K562 (cell line): ENCODE measurements at regions not wholly inside any gene's neighbourhood (a gene's known extent, or its start where the extent isn't known, plus 50 kb on each side); places are given as distances from the start of the nearest gene placed in this dataset.

Experiments
- ATAC-seq: fragments of 200-7000 bp; cut with Tn5 transposase; 3 replicates; pipeline ENCODE4 v1.9.1; 2020; ENCODE audit warnings: moderate library complexity
- BruUV-seq: library from RNA; stranded (reverse); fragments of 400-500 nt; replicated peaks from 2 replicates; lab custom pipeline; 2021; lab: Mats Ljungman, UMichigan
- CTCF ChIA-PET: fragments of 300-600 bp; formaldehyde crosslinking; extraction: SDS; loops from one replicate; lab custom pipeline; 2021; ENCODE audit warnings: low intra/inter-chr PET ratio; lab: Yijun Ruan, JAX
- POLR2A ChIA-PET: fragments of 300-600, 350-650 bp; sonication (Branson Sonifier 250); formaldehyde crosslinking; extraction: SDS; loops from one replicate; lab custom pipeline; 2021; ENCODE audit warnings: antibody characterized with exemption, inconsistent platforms; lab: Yijun Ruan, JAX
- DNase-seq, 4 experiments: peaks; one replicate each; pipeline versions ENCODE4 v3.0.0 to v3.0.0-alpha.2; 2011 to 2018; ENCODE audit warnings: low spot score in 3 of 4, mixed read lengths in 3 of 4; ENCODE audit errors: extremely low read depth in 1 of 4
- FAIRE-seq: peaks from 2 replicates; lab custom pipeline; 2011; peaks lifted over from hg19 to GRCh38; lab: Jason Lieb, UNC
- H2AFZ ChIP-seq: 2 replicates; pipeline ENCODE4 v1.6.0; 2011; ENCODE audit warnings: low read depth, low read length, control low read depth, inconsistent platforms
- H3K27ac ChIP-seq: fragments of 200-600 bp; 3 replicates; pipeline ENCODE4 v1.8.0; 2011; ENCODE audit warnings: low read depth, mild to moderate bottlenecking, control low read depth, inconsistent platforms, low read length, moderate library complexity, mixed read lengths; ENCODE audit errors: extremely low read depth
- H3K27me3 ChIP-seq, 2 experiments: fragments of 300-600 bp in 1 of 2; 2 replicates in 1 of 2; 3 replicates in 1 of 2; pipeline versions ENCODE4 v1.6.0 to v1.8.0; 2011; ENCODE audit warnings: inconsistent platforms in 2 of 2, low read length in 2 of 2, mild to moderate bottlenecking in 1 of 2, mixed read lengths in 1 of 2, moderate library complexity in 1 of 2; ENCODE audit not compliant: control insufficient read depth in 2 of 2, insufficient read depth in 2 of 2
- H3K36me3 ChIP-seq: fragments of 300-600 bp; 3 replicates; pipeline ENCODE4 v1.8.0; 2011; ENCODE audit warnings: mild to moderate bottlenecking, low read length, inconsistent platforms; ENCODE audit not compliant: control insufficient read depth, insufficient read depth
- H3K4me1 ChIP-seq, 2 experiments: fragments of 200-600 bp in 1 of 2; replicated peaks in 1 of 2; 2 replicates in 1 of 2; 3 replicates in 1 of 2; pipeline versions ENCODE4 v1.5.1 to v1.8.0; 2011; ENCODE audit warnings: inconsistent platforms in 2 of 2, low read length in 2 of 2, mild to moderate bottlenecking in 1 of 2, mixed read lengths in 1 of 2, moderate library complexity in 1 of 2; ENCODE audit not compliant: control insufficient read depth in 2 of 2, insufficient read depth in 2 of 2
- H3K4me2 ChIP-seq: 2 replicates; pipeline ENCODE4 v1.6.1; 2011; ENCODE audit warnings: low read length, control low read depth, inconsistent platforms, mixed read lengths; ENCODE audit not compliant: insufficient read depth
- H3K4me3 ChIP-seq: fragments of 200-600 bp; sonication (generic), shearing (Covaris generic); 2 replicates; pipeline ENCODE4 v1.5.1; 2016; ENCODE audit warnings: control low read depth, inconsistent platforms
- H3K79me2 ChIP-seq: fragments of 200-600 bp; 3 replicates; pipeline ENCODE4 v1.8.0; 2011; ENCODE audit warnings: low read length, inconsistent platforms; ENCODE audit not compliant: control insufficient read depth, insufficient read depth
- H3K9ac ChIP-seq, 2 experiments: 2 replicates each; pipeline versions ENCODE4 v1.6.0 to v1.6.1; 2011; ENCODE audit warnings: low read depth in 2 of 2, low read length in 2 of 2, control low read depth in 1 of 2, inconsistent platforms in 1 of 2, mild to moderate bottlenecking in 1 of 2, mixed read lengths in 1 of 2; ENCODE audit not compliant: insufficient read depth in 1 of 2
- H3K9me1 ChIP-seq: one replicate; pipeline ENCODE4 v1.6.0; 2011; ENCODE audit warnings: inconsistent platforms, mild to moderate bottlenecking, low read length, moderate library complexity; ENCODE audit not compliant: control insufficient read depth, insufficient read depth
- H3K9me3 ChIP-seq: replicated peaks from 2 replicates; pipeline ENCODE4 v1.5.1; 2011; ENCODE audit warnings: low read depth, low read length, inconsistent platforms; ENCODE audit not compliant: control insufficient read depth, insufficient read depth
- H4K20me1 ChIP-seq: replicated peaks from 2 replicates; pipeline ENCODE4 v1.6.1; 2011; ENCODE audit warnings: low read length, inconsistent platforms, mixed read lengths; ENCODE audit not compliant: control insufficient read depth, insufficient read depth
- ATF7 ChIP-seq: fragments of 450-650 bp; IDR thresholded peaks from 2 replicates; pipeline ENCODE4 v1.7.1; 2014; ENCODE audit warnings: mild to moderate bottlenecking, moderate library complexity
- BRF1 ChIP-seq: IDR thresholded peaks from 3 replicates; pipeline ENCODE4 v1.6.1; 2011; ENCODE audit warnings: borderline replicate concordance, mild to moderate bottlenecking; ENCODE audit not compliant: insufficient read length; ENCODE audit errors: extremely low read depth
- CBFA2T3 ChIP-seq: fragments of 450-650 bp; IDR thresholded peaks from 2 replicates; pipeline ENCODE4 v1.6.1; 2017
- FOXJ2 ChIP-seq: fragments of 200-800 bp; sonication (Bioruptor generic); IDR thresholded peaks from 2 replicates; pipeline ENCODE4 v1.6.1; 2016; ENCODE audit warnings: missing genetic modification characterization, missing compliant biosample characterization
- ZNF408 ChIP-seq: fragments of 250-450 bp; sonication (Bioruptor Pico); IDR thresholded peaks from 2 replicates; pipeline ENCODE4 v1.4.0; 2020; ENCODE audit warnings: low read depth, mild to moderate bottlenecking, moderate library complexity
- ZNF584 ChIP-seq: fragments of 200-800 bp; sonication (Bioruptor generic); IDR thresholded peaks from 2 replicates; pipeline ENCODE4 v1.6.1; 2016; ENCODE audit warnings: low read depth, mild to moderate bottlenecking, missing genetic modification characterization, missing compliant biosample characterization
- ZNF717 ChIP-seq: fragments of 250-450 bp; sonication (Bioruptor Pico); IDR thresholded peaks from 2 replicates; pipeline ENCODE4 v1.5.0; 2021
- whole genome bisulfite sequencing: fragments of 100-300 bp; shearing (Covaris generic); methylation state at CpG from one replicate; pipeline ENCODE4 v1.1.6; 2016; ENCODE audit warnings: low coverage, mixed read lengths; ENCODE audit not compliant: insufficient coverage; ENCODE audit errors: missing lambda C conversion rate; 5-methylcytosine and 5-hydroxymethylcytosine counted together
- in situ Hi-C: fragments of 300-500 bp; cut with MboI; formaldehyde crosslinking; loops from 4 replicates; pipeline ENCODE4 v1.15.0; 2018; ENCODE audit warnings: inconsistent platforms, mixed read lengths
- intact Hi-C: fragments of 100-400 bp; cut with micrococcal nuclease; formaldehyde crosslinking; loops from 2 replicates; pipeline ENCODE4 v1.14.2; 2022
- TF ChIP-seq, protein P1 (sequence below), 2 experiments: fragments of 450-650 bp in 1 of 2; sonication (generic) in 1 of 2; formaldehyde crosslinking in 1 of 2; IDR thresholded peaks in 1 of 2; conservative IDR thresholded peaks in 1 of 2; 2 replicates each; pipeline versions ENCODE4 v1.6.1 to v1.8.1; 2016 to 2023; ENCODE audit warnings: mild to moderate bottlenecking in 2 of 2, moderate library complexity in 2 of 2, inconsistent platforms in 1 of 2, missing genetic modification reagents in 1 of 2
- TF ChIP-seq, protein P2 (sequence below), 2 experiments: IDR thresholded peaks; 2 replicates each; pipeline ENCODE4 v1.6.1; 2012; ENCODE audit warnings: improper control_type of control experiment in 2 of 2, low read depth in 2 of 2, low read length in 2 of 2, borderline replicate concordance in 1 of 2
- TF ChIP-seq, protein P3 (sequence below): sonication (generic); formaldehyde crosslinking; IDR thresholded peaks from 2 replicates; pipeline ENCODE4 v1.8.0; 2022; ENCODE audit warnings: mild to moderate bottlenecking, missing genetic modification reagents, borderline replicate concordance
- TF ChIP-seq, protein P4 (sequence below): IDR thresholded peaks from 2 replicates; pipeline ENCODE4 v1.6.1; 2012; ENCODE audit warnings: low read depth, low read length, improper control_type of control experiment, borderline replicate concordance

DNA sequence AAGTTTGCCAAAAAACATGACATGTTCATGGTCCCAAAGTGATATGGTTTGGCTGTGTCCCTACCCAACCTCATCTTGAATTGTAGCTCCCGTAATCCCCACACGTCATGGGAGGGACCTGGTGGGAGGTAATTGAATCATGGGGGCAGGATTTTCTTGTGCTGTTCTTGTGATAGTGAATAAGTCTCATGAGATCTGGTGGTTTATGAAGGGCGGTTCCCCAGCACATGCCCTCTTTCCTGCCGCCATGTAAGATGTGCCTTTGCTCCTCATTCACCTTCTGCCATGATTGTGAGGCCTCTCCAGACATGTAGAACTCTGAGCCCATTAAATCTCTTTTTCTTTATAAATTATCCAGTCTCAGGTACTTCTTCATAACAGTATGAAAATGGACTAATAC lies 322.1 kb downstream of the MED10 start (continued):
- TF ChIP-seq BRF1 = no peak

DNA sequence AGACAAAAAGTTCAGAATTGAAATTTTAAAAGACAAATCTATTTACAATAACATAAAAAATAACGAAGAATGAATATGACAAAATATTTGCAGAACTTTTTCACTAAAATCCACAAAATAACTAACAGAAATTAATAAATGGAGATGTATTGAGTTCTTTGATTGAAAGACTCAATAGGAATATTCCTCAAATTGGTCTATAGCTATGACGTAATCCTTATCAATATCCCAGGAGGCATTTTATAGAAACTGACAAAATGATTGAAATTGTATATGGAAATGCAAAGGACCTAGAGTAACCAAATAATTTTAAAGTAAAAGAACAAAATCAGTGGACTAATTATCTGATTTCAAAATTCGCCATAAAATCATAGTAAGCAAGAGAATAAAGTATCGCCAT lies 328.7 kb downstream of the MED10 start:
- in situ Hi-C loops (no loop called here), intact Hi-C loops (no loop called here)
- POLR2A ChIA-PET = no interaction called here
- BruUV-seq = no TSS peak
- Histone ChIP-seq H3K9me1 (no peaks in the 10 kb centered on the region), H4K20me1 (no peaks in the 10 kb centered on the region), H3K4me2 (no peak overlapping the region), H3K9ac (no peak overlapping the region), H3K4me3 (no peak overlapping the region), H3K79me2 (no peaks in the 10 kb centered on the region), H3K9me3 (no peaks in the 10 kb centered on the region), H3K36me3 (no peaks in the 10 kb centered on the region), H3K27me3 (peaks cover 10 to 16% of the 10 kb centered on the region in 2 experiments; a peak in 3 of 5 replicates), H2AFZ (no peak overlapping the region), H3K4me1 (no peaks in the 10 kb centered on the region), H3K27ac (no peak overlapping the region)
- DNase-seq = no peak
- no peak for ATAC-seq
- CTCF ChIA-PET = no interaction called here
- WGBS = 0% methylated on average over 4 of the region's 4 CpGs
- FAIRE-seq = no peak
- TF ChIP-seq, protein P1, sequence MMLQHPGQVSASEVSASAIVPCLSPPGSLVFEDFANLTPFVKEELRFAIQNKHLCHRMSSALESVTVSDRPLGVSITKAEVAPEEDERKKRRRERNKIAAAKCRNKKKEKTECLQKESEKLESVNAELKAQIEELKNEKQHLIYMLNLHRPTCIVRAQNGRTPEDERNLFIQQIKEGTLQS (IDR thresholded peaks at IDR 0.05) = peak; percentile 31; the same call in 1 of the 2 replicates
- TF ChIP-seq, protein P1 (CRISPR knock-in tag; conservative IDR thresholded peaks at IDR 0.05) = no peak
- TF ChIP-seq, protein P2, sequence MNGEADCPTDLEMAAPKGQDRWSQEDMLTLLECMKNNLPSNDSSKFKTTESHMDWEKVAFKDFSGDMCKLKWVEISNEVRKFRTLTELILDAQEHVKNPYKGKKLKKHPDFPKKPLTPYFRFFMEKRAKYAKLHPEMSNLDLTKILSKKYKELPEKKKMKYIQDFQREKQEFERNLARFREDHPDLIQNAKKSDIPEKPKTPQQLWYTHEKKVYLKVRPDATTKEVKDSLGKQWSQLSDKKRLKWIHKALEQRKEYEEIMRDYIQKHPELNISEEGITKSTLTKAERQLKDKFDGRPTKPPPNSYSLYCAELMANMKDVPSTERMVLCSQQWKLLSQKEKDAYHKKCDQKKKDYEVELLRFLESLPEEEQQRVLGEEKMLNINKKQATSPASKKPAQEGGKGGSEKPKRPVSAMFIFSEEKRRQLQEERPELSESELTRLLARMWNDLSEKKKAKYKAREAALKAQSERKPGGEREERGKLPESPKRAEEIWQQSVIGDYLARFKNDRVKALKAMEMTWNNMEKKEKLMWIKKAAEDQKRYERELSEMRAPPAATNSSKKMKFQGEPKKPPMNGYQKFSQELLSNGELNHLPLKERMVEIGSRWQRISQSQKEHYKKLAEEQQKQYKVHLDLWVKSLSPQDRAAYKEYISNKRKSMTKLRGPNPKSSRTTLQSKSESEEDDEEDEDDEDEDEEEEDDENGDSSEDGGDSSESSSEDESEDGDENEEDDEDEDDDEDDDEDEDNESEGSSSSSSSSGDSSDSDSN (IDR thresholded peaks at IDR 0.05; ENCODE audit: borderline replicate concordance in 1 of 2, low read depth in 2 of 2, low read length in 2 of 2) = no peak
- TF ChIP-seq ATF7 (peak; percentile 34; the same call in 1 of the 2 replicates), ZNF584 (CRISPR knock-in tag) (no peak), FOXJ2 (tag) (no peak), ZNF717 (CRISPR knock-in tag) (no peak), CBFA2T3 (no peak), ZNF408 (CRISPR knock-in tag) (no peak)
- TF ChIP-seq, protein P3, sequence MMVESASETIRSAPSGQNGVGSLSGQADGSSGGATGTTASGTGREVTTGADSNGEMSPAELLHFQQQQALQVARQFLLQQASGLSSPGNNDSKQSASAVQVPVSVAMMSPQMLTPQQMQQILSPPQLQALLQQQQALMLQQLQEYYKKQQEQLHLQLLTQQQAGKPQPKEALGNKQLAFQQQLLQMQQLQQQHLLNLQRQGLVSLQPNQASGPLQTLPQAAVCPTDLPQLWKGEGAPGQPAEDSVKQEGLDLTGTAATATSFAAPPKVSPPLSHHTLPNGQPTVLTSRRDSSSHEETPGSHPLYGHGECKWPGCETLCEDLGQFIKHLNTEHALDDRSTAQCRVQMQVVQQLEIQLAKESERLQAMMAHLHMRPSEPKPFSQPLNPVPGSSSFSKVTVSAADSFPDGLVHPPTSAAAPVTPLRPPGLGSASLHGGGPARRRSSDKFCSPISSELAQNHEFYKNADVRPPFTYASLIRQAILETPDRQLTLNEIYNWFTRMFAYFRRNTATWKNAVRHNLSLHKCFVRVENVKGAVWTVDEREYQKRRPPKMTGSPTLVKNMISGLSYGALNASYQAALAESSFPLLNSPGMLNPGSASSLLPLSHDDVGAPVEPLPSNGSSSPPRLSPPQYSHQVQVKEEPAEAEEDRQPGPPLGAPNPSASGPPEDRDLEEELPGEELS (CRISPR knock-in tag) = no peak
- TF ChIP-seq, protein P4, sequence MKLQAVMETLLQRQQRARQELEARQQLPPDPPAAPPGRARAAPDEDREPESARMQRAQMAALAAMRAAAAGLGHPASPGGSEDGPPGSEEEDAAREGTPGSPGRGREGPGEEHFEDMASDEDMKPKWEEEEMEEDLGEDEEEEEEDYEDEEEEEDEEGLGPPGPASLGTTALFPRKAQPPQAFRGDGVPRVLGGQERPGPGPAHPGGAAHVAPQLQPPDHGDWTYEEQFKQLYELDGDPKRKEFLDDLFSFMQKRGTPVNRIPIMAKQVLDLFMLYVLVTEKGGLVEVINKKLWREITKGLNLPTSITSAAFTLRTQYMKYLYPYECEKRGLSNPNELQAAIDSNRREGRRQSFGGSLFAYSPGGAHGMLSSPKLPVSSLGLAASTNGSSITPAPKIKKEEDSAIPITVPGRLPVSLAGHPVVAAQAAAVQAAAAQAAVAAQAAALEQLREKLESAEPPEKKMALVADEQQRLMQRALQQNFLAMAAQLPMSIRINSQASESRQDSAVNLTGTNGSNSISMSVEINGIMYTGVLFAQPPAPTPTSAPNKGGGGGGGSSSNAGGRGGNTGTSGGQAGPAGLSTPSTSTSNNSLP = no peak
